Stimulated activated naive CD8-positive, alpha-beta T cell treated with anti-CD3 and anti-CD28 coated beads, Interleukin-15, Interleukin-2, amounts not matched to agents 100 ng/mL and 50 ng/mL, for 24 hours (primary cell): ENCODE measurements at regions not wholly inside any gene's neighbourhood (a gene's known extent, or its start where the extent isn't known, plus 50 kb on each side); places are given as distances from the start of the nearest gene placed in this dataset.
"Not testable (repeated sequence)": the region's sequence is repeated elsewhere in the genome, so short reads cannot be mapped to it uniquely, and the experiment has no call there.

Source experiments
- H3K27ac Mint-ChIP-seq: one replicate; pipeline ENCODE4 v1.8.0; 2021; ENCODE audit warnings: mild to moderate bottlenecking, mixed read lengths
- H3K27me3 Mint-ChIP-seq: one replicate; pipeline ENCODE4 v1.8.0; 2021; ENCODE audit warnings: mixed read lengths
- H3K36me3 Mint-ChIP-seq: one replicate; pipeline ENCODE4 v1.8.0; 2021; ENCODE audit warnings: low read depth, mixed read lengths
- H3K4me1 Mint-ChIP-seq: one replicate; pipeline ENCODE4 v1.8.0; 2021; ENCODE audit warnings: low read depth, mixed read lengths
- H3K4me3 Mint-ChIP-seq: one replicate; pipeline ENCODE4 v1.8.0; 2021; ENCODE audit warnings: mild to moderate bottlenecking, mixed read lengths
- H3K9me3 Mint-ChIP-seq: one replicate; pipeline ENCODE4 v1.8.0; 2021; ENCODE audit warnings: mixed read lengths

DNA sequence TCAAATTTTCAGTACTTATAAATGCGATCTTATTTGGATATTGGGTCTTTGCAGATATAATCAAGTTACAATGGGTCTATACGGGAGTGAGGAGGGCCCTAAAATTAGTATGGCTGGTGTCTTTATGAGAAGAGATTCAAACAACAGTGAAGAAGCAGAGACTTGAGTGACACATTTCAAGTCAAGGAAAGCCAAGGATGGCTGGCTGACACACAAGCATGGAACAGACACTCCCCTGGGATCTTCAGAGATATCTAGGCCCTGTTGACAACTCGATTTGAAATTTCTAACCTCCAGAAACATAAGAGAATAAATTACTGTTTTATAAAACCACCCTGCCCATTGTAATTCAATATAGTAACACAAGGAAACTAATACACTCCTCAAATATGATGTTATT lies 1886.0 kb upstream of the PCDH7 start:
- Mint-ChIP-seq H3K36me3 (no peaks in the 10 kb centered on the region), H3K4me3 (no peak overlapping the region), H3K27ac (no peak overlapping the region), H3K27me3 (no peaks in the 10 kb centered on the region), H3K9me3 (peaks cover 5% of the 10 kb centered on the region), H3K4me1 (no peaks in the 10 kb centered on the region)

DNA sequence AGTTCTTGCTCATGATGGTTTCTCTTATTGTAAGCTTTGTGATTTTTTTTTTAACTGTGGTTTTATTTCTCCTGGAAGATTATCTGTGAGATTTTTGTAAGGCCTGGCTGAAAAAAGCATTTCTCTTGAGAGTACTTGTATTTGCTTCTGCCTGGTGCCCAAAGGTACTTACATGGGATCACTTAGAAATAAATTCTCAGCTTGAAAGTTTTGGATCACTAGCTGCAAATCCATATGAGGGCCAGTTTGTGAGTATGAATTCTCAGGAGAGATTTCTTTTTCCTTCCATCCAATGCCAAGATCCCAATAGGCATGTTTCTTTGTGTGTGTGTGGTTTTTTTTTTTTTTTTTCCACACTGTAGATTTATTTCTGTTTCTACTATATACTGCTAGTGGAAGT lies 1884.7 kb upstream of the PCDH7 start:
- Mint-ChIP-seq H3K27ac (no peak overlapping the region), H3K36me3 (no peaks in the 10 kb centered on the region), H3K27me3 (no peaks in the 10 kb centered on the region), H3K9me3 (peaks cover 5% of the 10 kb centered on the region), H3K4me1 (no peaks in the 10 kb centered on the region), H3K4me3 (no peak overlapping the region)

DNA sequence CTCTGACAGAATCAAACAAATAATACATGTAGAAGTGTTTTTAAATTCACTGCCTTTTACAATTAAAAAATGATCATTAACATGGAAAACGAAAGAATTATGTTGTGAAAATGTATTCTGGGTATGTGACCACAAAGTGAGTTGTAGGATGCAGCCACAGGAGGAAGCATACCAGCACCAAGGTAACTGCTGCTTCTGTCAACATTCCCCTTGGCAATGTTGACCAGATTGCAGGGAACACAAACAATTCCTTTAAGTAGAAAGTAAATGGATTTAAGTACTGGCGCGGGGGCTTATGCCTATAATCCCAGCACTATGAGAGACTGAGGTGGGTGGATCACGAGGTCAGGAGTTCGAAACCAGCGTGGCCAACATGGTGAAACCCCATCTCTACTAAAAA lies 1877.9 kb upstream of the PCDH7 start:
- no peaks in the 10 kb centered on the region for H3K27me3 Mint-ChIP-seq
- no peaks in the 10 kb centered on the region for H3K36me3 Mint-ChIP-seq
- no peak overlapping the region for H3K4me3 Mint-ChIP-seq
- H3K4me1 Mint-ChIP-seq = no peaks in the 10 kb centered on the region
- H3K9me3 Mint-ChIP-seq = peaks cover 8% of the 10 kb centered on the region
- no peak overlapping the region for H3K27ac Mint-ChIP-seq

DNA sequence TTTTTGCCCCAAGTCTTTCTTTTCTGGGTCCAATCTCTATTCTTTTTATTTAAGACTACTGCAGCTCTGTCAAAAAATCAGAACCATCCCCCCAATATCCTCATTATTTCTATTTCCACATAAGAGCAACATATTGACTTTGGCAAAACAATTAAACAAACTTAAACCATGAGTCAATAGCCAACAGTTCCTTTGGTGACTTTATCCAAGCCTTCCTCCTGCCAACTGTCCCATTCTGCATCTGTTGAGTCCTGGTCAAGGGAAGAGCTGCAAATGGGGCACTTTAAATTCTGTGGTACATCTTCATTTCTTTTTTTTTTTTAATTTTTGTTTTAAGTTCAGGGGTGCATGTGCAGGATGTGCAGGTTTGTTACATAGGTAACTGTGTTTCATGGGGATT lies 1875.0 kb upstream of the PCDH7 start:
- Mint-ChIP-seq H3K27ac (no peak overlapping the region), H3K4me3 (no peak overlapping the region), H3K27me3 (no peaks in the 10 kb centered on the region), H3K9me3 (peaks cover 11% of the 10 kb centered on the region), H3K36me3 (no peaks in the 10 kb centered on the region), H3K4me1 (no peaks in the 10 kb centered on the region)

DNA sequence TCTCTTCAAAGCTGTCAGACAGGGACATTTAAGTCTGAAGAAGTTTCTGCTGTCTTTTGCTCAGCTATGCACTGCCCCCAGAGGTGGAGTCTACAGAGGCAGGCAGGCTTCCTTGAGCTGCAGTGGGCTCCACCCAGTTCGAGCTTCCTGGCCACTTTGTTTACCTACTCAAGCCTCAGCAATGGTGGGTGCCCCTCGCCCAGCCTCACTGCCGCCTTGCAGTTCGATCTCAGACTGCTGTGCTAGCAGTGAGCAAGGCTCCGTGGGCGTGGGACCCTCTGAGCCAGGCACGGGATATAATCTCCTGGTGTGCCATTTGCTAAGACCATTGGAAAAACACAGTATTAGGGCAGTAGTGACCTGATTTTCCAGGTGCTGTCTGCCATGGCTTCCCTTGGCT lies 1863.1 kb upstream of the PCDH7 start:
- not testable (repeated sequence) for H3K27me3 Mint-ChIP-seq, H3K27ac Mint-ChIP-seq, H3K4me3 Mint-ChIP-seq, H3K4me1 Mint-ChIP-seq, H3K36me3 Mint-ChIP-seq
- H3K9me3 Mint-ChIP-seq = peaks cover 12% of the 10 kb centered on the region

DNA sequence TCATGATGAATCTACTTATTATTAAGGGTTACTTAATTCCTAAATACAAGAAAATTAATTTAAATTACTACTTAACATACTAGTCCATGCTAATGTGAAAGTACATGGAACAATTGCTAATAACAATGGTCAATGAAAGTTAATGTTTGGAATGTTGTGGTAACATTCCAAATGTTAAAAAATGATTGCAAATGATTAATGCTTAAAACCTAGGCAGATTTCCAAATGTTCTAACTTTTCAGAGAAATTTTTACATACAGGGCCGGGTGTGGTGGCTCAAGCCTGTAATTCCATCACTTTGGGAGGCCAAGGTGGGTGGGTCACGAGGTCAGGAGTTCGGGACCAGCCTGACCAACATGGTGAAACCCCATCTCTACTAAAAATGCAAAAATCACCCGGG lies 1851.3 kb upstream of the PCDH7 start:
- Mint-ChIP-seq H3K27me3 (no peaks in the 10 kb centered on the region), H3K4me1 (no peaks in the 10 kb centered on the region), H3K9me3 (peaks cover 14% of the 10 kb centered on the region), H3K4me3 (no peak overlapping the region), H3K27ac (no peak overlapping the region), H3K36me3 (no peaks in the 10 kb centered on the region)

DNA sequence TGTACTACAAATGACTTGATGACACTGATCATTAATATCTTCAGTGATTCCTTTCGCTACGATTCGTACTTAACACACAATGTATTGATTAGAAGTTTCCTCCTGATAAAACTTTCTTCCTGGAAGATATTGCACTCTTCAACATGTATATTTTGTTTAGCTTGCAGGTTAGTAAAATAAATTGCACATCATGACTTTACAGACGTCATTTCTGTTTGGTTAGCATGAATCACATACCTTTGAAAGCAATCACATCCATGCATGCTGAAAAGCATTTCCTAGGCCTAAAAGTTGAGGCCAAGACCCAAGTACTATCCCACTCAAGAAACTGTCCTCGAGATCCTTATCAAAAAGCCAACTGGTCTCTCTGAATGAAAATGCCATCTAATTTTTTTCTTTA lies 1841.0 kb upstream of the PCDH7 start:
- no peaks in the 10 kb centered on the region for H3K4me1 Mint-ChIP-seq
- no peak overlapping the region for H3K4me3 Mint-ChIP-seq
- H3K27me3 Mint-ChIP-seq = no peaks in the 10 kb centered on the region
- peaks cover 10% of the 10 kb centered on the region for H3K9me3 Mint-ChIP-seq
- H3K27ac Mint-ChIP-seq = no peak overlapping the region
- H3K36me3 Mint-ChIP-seq = no peaks in the 10 kb centered on the region

DNA sequence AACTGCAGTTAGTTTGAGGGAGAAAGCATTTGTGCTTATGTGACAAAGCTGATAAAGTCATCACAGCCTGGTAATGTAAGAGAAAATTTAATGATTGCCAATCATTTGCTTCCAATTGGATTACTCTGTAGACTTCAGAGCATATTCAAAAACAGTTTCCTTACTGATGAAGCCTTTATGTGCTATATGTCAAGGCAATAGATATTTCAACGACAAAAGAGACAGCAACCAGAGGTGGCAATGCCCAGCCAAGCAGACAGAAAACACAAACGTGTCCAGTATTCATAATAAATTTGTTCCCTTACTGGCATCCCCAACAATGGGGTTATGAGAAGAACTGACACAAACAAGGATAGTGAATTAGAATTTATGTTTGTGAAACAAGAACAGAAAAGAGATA lies 1840.3 kb upstream of the PCDH7 start:
- H3K27me3 Mint-ChIP-seq = no peaks in the 10 kb centered on the region
- H3K4me3 Mint-ChIP-seq = no peak overlapping the region
- H3K36me3 Mint-ChIP-seq = no peaks in the 10 kb centered on the region
- H3K27ac Mint-ChIP-seq = no peak overlapping the region
- H3K4me1 Mint-ChIP-seq = no peaks in the 10 kb centered on the region
- peaks cover 15% of the 10 kb centered on the region for H3K9me3 Mint-ChIP-seq

DNA sequence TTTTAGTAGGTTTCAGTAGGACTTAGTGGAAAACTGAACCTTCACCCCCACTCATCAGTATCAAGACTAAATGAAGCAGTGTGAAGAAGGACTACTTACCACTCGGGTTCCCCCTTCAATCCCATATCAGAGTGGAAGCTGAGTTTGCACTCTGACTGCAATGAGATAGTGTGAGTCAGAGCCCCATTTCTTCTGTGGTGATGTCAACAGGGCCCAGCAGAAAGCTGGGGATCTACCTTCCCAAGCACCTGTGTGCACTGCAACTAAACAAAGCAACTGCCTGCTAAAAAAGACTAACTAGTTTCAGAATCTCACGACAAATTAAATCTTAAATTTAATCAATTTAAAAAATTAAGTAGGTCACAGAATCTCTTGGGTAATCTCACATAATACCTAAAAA lies 1837.0 kb upstream of the PCDH7 start:
- Mint-ChIP-seq H3K27ac (no peak overlapping the region), H3K4me3 (no peak overlapping the region), H3K27me3 (no peaks in the 10 kb centered on the region), H3K4me1 (no peaks in the 10 kb centered on the region), H3K9me3 (peaks cover 8% of the 10 kb centered on the region), H3K36me3 (no peaks in the 10 kb centered on the region)

DNA sequence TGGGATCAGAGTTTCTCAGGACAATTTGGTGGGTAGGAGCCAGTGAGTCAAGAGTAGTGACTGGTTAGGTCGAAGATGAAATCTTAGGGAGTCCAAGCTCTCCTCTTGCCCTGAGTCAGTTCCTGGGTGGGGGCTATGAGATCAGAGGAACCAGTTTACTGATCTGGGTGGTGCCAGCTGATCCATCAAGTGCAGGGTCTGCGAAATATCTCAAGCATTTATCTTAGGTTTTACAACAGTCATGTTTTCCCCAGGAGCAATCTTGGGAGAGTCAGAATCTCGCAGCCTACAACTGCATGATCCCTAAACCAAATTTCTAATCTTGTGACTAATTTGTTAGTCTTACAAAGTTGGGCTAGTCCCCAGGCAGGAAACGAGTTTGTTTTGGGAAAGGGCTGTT lies 1833.2 kb upstream of the PCDH7 start:
- Mint-ChIP-seq H3K36me3 (no peaks in the 10 kb centered on the region), H3K4me3 (no peak overlapping the region), H3K27ac (no peak overlapping the region), H3K4me1 (no peaks in the 10 kb centered on the region), H3K27me3 (no peaks in the 10 kb centered on the region), H3K9me3 (peaks cover 5% of the 10 kb centered on the region)

DNA sequence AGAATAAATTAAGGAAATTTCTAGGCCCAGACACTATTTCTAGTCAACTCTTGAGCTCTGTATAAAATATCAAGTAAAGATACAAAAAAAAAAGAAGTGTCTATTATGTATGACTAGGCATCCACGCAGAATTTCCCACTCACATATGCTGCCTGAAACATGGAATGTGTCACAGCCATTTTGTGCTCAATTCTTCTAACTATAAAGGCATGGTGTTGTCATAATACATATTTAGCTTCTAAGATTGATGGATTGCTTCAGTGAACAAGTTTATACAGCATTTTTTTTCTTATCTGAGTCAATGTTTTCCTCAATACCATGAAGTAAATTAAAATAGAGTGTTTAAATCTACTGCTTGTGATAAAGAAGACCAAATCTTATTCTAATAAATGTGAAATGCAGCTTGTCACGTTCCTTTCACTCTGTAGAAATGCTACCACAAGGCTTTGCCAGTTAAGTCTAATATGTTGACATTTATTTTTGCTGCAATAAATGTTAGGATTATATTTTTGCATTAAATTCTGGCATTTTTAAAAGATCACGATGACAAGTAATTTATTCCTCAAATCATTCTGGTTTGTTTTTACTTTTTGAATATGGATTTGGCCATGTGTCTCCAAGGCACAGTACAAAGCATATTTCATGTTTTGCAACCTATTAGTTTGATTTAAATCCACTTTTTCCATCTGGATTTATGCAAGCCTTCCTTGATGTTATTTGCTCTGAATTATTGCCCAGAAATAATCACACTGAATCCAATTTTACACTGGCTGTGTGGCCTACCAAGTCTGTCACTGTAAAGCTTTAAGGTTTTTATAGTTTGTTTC lies 1829.0 kb upstream of the PCDH7 start:
- Mint-ChIP-seq H3K4me1 (no peaks in the 10 kb centered on the region), H3K36me3 (no peaks in the 10 kb centered on the region), H3K4me3 (no peak overlapping the region), H3K9me3 (peaks cover 10% of the 10 kb centered on the region), H3K27me3 (no peaks in the 10 kb centered on the region), H3K27ac (no peak overlapping the region)

DNA sequence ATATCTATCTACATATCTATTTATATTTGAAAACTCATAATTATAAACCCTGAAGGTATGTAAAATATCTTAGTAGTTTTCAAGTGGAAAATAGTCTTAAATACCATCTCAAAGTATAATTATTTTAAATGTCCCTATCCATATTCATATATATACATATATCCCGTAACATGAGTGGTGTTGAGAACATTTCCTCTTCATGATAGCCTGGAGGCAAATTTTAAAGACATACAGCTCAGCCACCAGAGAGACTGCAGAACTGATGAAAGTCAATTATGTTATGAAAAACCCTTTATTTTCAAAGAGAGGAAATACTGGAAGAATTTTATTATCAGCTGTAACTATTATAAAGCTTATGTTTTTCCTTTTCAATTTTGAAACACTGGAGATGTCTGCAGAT lies 1806.7 kb upstream of the PCDH7 start:
- Mint-ChIP-seq H3K36me3 (no peaks in the 10 kb centered on the region), H3K9me3 (peaks cover 9% of the 10 kb centered on the region), H3K27ac (no peak overlapping the region), H3K4me1 (no peaks in the 10 kb centered on the region), H3K4me3 (no peak overlapping the region), H3K27me3 (no peaks in the 10 kb centered on the region)

DNA sequence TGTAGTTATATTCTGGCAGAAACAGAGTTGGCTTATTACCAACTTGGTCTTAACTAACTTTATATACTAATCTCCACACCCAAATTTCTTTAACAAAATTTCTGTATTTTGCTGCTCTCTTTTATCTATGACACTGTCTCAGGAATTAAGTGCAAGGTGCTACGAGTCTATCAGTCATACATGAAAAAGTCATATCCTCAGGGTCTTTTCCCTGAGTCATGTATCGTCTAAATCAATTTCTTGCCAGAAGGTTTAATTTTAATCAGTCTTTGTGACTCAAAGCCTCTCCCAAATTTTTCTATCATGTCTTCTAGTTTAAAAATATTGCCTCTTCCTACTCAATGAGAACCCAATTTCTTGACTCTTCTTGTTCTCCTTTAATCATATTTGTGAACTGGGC lies 1803.6 kb upstream of the PCDH7 start:
- H3K9me3 Mint-ChIP-seq = peaks cover 14% of the 10 kb centered on the region
- H3K4me3 Mint-ChIP-seq = no peak overlapping the region
- H3K36me3 Mint-ChIP-seq = no peaks in the 10 kb centered on the region
- H3K4me1 Mint-ChIP-seq = no peaks in the 10 kb centered on the region
- no peaks in the 10 kb centered on the region for H3K27me3 Mint-ChIP-seq
- H3K27ac Mint-ChIP-seq = no peak overlapping the region

DNA sequence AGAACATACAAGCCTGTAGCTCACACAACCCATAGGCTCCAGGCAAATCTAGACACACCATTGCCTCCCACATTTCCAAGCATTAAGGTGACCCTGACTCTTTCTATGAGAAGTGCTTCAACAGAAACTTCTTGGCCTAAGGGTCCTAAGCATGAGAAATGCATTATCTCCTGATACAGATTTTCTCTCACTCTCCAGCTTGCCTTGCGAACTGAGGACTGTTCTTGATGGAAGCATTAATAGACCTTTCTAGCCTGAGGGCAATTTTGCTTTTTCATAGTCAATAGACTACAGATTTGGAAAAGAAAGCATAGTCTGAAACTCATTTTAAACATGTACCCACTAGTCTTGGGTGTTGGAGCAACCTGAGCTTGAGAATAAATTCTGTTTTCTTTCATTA lies 1801.3 kb upstream of the PCDH7 start:
- Mint-ChIP-seq H3K9me3 (peaks cover 14% of the 10 kb centered on the region), H3K4me3 (no peak overlapping the region), H3K4me1 (no peaks in the 10 kb centered on the region), H3K36me3 (no peaks in the 10 kb centered on the region), H3K27me3 (no peaks in the 10 kb centered on the region), H3K27ac (no peak overlapping the region)

DNA sequence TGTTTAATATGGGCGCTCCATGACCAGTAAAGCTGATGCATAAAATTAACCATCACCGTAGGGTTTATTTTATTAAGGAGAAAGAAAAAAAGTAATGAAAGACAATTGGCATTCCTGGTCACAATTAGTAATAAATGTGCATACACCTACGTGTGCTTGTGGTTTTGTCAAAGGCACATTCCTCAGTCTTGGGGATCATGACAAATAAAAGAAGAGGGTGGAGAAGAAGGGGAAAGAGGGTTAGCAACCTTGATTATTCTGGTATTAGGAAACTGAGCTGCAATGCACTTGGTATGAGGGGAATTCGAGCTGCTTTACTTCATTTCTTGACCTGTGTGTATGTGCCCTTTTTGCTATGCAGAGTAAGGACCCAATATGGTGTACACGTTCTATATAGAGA lies 1798.3 kb upstream of the PCDH7 start:
- Mint-ChIP-seq H3K4me3 (no peak overlapping the region), H3K36me3 (no peaks in the 10 kb centered on the region), H3K27me3 (no peaks in the 10 kb centered on the region), H3K27ac (no peak overlapping the region), H3K4me1 (no peaks in the 10 kb centered on the region), H3K9me3 (peaks cover 8% of the 10 kb centered on the region)

DNA sequence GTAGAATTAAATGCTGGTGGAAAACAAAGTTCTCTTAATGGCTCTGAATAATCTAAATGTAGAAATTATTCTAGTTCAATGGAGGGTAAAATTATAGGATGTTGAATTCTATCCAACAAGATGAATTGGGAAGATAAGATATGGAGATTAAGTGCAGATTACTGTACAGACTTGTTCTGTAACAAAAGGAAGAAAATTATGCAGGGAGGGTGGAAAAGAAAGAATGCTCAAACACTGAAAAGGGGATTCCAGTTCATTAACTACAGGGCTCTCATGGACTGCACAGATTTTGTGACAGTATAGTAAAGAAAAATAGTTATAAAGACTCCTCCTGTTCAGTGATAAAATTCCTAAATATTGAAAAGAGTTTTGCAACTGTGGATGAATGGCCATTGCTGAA lies 1794.0 kb upstream of the PCDH7 start:
- no peaks in the 10 kb centered on the region for H3K36me3 Mint-ChIP-seq

More for the DNA sequence above, 1794.0 kb upstream of the PCDH7 start:
- H3K27ac Mint-ChIP-seq = no peak overlapping the region
- peaks cover 10% of the 10 kb centered on the region for H3K9me3 Mint-ChIP-seq
- no peaks in the 10 kb centered on the region for H3K27me3 Mint-ChIP-seq
- no peaks in the 10 kb centered on the region for H3K4me1 Mint-ChIP-seq
- no peak overlapping the region for H3K4me3 Mint-ChIP-seq
